ENCODE measurements at regions not wholly inside any gene's neighbourhood (a gene's known extent, or its start where the extent isn't known, plus 50 kb on each side); places are given as distances from the start of the nearest gene placed in this dataset.

DNA sequence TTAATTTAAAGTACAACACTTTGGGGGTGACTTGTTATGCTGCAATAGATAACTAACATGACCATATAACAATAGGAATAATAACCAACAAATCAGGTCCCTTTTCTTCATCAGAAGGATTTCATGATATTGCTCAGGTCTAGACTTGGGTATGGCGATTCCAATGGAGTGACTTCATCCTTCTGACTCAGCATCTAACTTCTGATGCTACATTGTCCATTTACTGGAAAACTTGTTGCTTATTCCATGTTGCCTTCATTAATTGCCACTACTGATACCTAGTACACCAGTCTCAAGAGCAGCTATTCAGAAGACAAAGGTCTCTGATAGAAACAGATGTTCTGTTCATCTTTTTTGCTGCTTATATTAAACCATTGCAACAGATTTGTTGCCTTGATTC, 324.3 kb downstream of the TGFB2 start:
- no peaks in the 10 kb centered on the region for H3K79me1 ChIP-seq (ENCODE audit: low read depth, low read length)
- no peaks in the 10 kb centered on the region for H3K36me3 ChIP-seq (ENCODE audit: control insufficient read depth in 2 of 4, insufficient read depth in 4 of 4, low read length in 3 of 4)
- H3K4me1 ChIP-seq (replicated peaks in 1 of 4; ENCODE audit: control insufficient read depth in 3 of 4, insufficient read depth in 4 of 4, low read length in 3 of 4): no peaks in the 10 kb centered on the region
- H2BK12ac ChIP-seq (ENCODE audit: low read depth, low read length): no peak overlapping the region
- DNase-seq (ENCODE audit: low read depth in 1 of 2, low spot score in 2 of 2): no peak
- no peak overlapping the region for H3K4ac ChIP-seq (replicated peaks; ENCODE audit: insufficient read length, low read depth, low read length)
- H2BK120ac ChIP-seq (replicated peaks; ENCODE audit: low read depth, low read length): no peak overlapping the region
- 94% methylated on average over 1 of the region's 1 CpG; no CpG with 5 or more reads in 1 of the 2 experiments for WGBS, 2 experiments (ENCODE audit: extremely low coverage in 1 of 2, insufficient coverage in 1 of 2, insufficient read length in 1 of 2, insufficient replicate concordance in 2 of 2, low coverage in 1 of 2, low lambda C conversion rate in 2 of 2, missing lambda C conversion rate in 1 of 2)
- H2BK15ac ChIP-seq (ENCODE audit: low read length): no peak overlapping the region
- ChIA-PET CTCF (ENCODE audit: partially characterized antibody) (no interaction called here), POLR2A (ENCODE audit: partially characterized antibody) (no interaction called here)
- H3K79me2 ChIP-seq (ENCODE audit: control insufficient read depth in 1 of 2, insufficient read depth in 2 of 2, low read length in 2 of 2): no peaks in the 10 kb centered on the region
- no peak overlapping the region for H2AK5ac ChIP-seq (ENCODE audit: low read depth, low read length)
- no peak overlapping the region for H3K56ac ChIP-seq (replicated peaks; ENCODE audit: insufficient read length, low read depth, low read length)
- H4K5ac ChIP-seq (ENCODE audit: insufficient read length, low read depth, low read length): no peak overlapping the region
- no peak overlapping the region for H3K27ac ChIP-seq (ENCODE audit: low read depth, low read length)
- H2AFZ ChIP-seq (ENCODE audit: low read length): no peak overlapping the region
- H4K20me1 ChIP-seq (replicated peaks in 1 of 2; ENCODE audit: control insufficient read depth in 1 of 2, insufficient read depth in 2 of 2, low read length in 2 of 2): no peaks in the 10 kb centered on the region
- no peak overlapping the region for H3K23ac ChIP-seq (ENCODE audit: insufficient read length)
- H2BK5ac ChIP-seq (ENCODE audit: low read depth, low read length): no peak overlapping the region
- no peak for FAIRE-seq
- H3K9me3 ChIP-seq (ENCODE audit: insufficient read depth in 2 of 2, low read depth in 1 of 2, low read length in 1 of 2): no peaks in the 10 kb centered on the region
- no peak overlapping the region for H3K18ac ChIP-seq (ENCODE audit: extremely low read depth, low read length)
- no peaks in the 10 kb centered on the region for H3K23me2 ChIP-seq (ENCODE audit: low read depth, low read length)
- H3K27me3 ChIP-seq (replicated peaks in 1 of 4; ENCODE audit: control insufficient read depth in 3 of 4, extremely low read depth in 1 of 4, insufficient read depth in 3 of 4, low read length in 3 of 4): no peaks in the 10 kb centered on the region
- no peak overlapping the region for H3K4me2 ChIP-seq (ENCODE audit: insufficient read depth in 1 of 2, low read depth in 2 of 2, low read length in 2 of 2)
- H4K91ac ChIP-seq (replicated peaks; ENCODE audit: insufficient read length, low read length): no peak overlapping the region
- no peak overlapping the region for H3K4me3 ChIP-seq (ENCODE audit: extremely low read depth in 1 of 4, insufficient read depth in 2 of 4, low read depth in 3 of 4, low read length in 4 of 4)
- no peak overlapping the region for H3K9ac ChIP-seq (replicated peaks in 1 of 4; ENCODE audit: extremely low read depth in 1 of 4, low read depth in 3 of 4, low read length in 3 of 4)
- no peak overlapping the region for H2BK20ac ChIP-seq (ENCODE audit: low read length)
- H4K8ac ChIP-seq (ENCODE audit: extremely low read depth, insufficient read depth, low read length): no peak overlapping the region
- no peak overlapping the region for H3K14ac ChIP-seq (ENCODE audit: insufficient read length)
- no peak for TF ChIP-seq JUND (IDR thresholded peaks at IDR 0.05; ENCODE audit: low read length)
- no peak for TF ChIP-seq SP1 (IDR thresholded peaks at IDR 0.05; ENCODE audit: low read depth, low read length)
- no peak for TF ChIP-seq SIN3A (conservative IDR thresholded peaks at IDR 0.05 in 1 of 2, IDR thresholded peaks at IDR 0.05 in 1 of 2; ENCODE audit: low read depth in 1 of 2, low read length in 2 of 2)
- no peak for TF ChIP-seq JUN (IDR thresholded peaks at IDR 0.05; ENCODE audit: low read depth, low read length)
- TF ChIP-seq, protein P1, sequence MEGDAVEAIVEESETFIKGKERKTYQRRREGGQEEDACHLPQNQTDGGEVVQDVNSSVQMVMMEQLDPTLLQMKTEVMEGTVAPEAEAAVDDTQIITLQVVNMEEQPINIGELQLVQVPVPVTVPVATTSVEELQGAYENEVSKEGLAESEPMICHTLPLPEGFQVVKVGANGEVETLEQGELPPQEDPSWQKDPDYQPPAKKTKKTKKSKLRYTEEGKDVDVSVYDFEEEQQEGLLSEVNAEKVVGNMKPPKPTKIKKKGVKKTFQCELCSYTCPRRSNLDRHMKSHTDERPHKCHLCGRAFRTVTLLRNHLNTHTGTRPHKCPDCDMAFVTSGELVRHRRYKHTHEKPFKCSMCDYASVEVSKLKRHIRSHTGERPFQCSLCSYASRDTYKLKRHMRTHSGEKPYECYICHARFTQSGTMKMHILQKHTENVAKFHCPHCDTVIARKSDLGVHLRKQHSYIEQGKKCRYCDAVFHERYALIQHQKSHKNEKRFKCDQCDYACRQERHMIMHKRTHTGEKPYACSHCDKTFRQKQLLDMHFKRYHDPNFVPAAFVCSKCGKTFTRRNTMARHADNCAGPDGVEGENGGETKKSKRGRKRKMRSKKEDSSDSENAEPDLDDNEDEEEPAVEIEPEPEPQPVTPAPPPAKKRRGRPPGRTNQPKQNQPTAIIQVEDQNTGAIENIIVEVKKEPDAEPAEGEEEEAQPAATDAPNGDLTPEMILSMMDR (IDR thresholded peaks at IDR 0.05; ENCODE audit: control extremely low read depth in 1 of 3, insufficient read depth in 1 of 3, low read depth in 1 of 3, low read length in 3 of 3): no peak
- TF ChIP-seq POU5F1 (IDR thresholded peaks at IDR 0.05; ENCODE audit: low read depth, low read length): no peak
- no peak for TF ChIP-seq TCF12 (IDR thresholded peaks at IDR 0.05; ENCODE audit: low read depth, low read length)
- no peak for TF ChIP-seq EGR1 (IDR thresholded peaks at IDR 0.05; ENCODE audit: borderline replicate concordance, low read depth, low read length)
- TF ChIP-seq TAF1 (IDR thresholded peaks at IDR 0.05; ENCODE audit: low read depth, low read length): no peak
- no peak for TF ChIP-seq KDM5A (IDR thresholded peaks at IDR 0.05; ENCODE audit: low read length)
- TF ChIP-seq NANOG (IDR thresholded peaks at IDR 0.05; ENCODE audit: insufficient read depth, low read depth, low read length, poor library complexity, severe bottlenecking): no peak
